ENCODE measurements at regions not wholly inside any gene's neighbourhood (a gene's known extent, or its start where the extent isn't known, plus 50 kb on each side); places are given as distances from the start of the nearest gene placed in this dataset.

DNA sequence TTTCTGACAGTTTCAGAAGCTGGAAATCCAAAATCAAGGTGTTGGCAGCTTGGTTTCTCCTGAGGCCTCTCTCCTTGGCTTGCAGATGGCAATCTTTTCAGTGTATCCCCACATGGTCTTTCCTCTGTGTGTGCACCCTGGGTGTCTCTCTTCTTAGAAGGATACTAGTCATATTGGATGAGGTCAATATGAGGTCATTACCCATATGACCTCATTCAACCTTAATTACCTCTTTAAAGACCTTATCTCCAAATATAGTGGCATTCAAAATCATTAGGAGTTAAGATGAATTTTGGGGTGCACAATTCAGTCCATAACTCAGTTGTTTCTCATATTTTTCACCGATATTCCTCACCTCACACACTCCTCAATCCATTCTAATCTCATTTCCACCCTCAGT lies 92.4 kb upstream of the TGM3 start:
- Histone ChIP-seq H3K36me3 (no peaks in the 10 kb centered on the region), H3K9me3 (no peaks in the 10 kb centered on the region), H3K27ac (no peak overlapping the region), H3K4me1 (peaks cover 0 to 20% (median 19%) of the 10 kb centered on the region in 6 donors), H3K27me3 (replicated peaks in 1 of 7) (peaks cover 0 to 35% (median 6%) of the 10 kb centered on the region in 7 donors), H3K4me3 (no peak overlapping the region)
- TF ChIP-seq POLR2AphosphoS5 (IDR thresholded peaks at IDR 0.05) = no peak
- no peak for TF ChIP-seq POLR2A (IDR thresholded peaks at IDR 0.05)
- 79 to 95% (median 85%) methylated on average over 1 of the region's 1 CpG for WGBS, 5 donors
- no peak for DNase-seq
- intact Hi-C loops (cut with DNase I; ENCODE audit: low total_unique reads) = no loop called here

DNA sequence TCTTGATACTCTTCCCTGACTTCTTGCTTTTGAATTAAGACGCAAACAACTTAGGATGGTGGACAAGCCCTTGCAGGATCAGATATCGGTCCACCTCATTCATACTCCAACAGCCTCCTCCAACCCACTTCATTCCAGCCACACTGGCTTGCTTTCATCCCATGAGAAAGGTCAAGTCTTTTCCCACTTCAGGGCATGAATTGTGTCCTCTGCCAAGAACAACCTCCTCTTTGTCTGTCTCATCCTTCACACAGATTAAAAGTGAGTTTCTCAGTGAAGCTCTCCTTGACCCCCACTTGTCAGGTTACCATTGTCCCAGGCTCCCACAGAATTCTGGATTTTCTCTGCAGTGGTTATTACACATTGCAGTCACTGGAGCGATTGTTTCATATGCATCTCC lies 91.8 kb upstream of the TGM3 start:
- no peaks in the 10 kb centered on the region for H3K36me3 ChIP-seq
- H3K9me3 ChIP-seq = no peaks in the 10 kb centered on the region
- H3K27ac ChIP-seq = no peak overlapping the region
- no peak overlapping the region for H3K4me3 ChIP-seq
- intact Hi-C loops (cut with DNase I; ENCODE audit: low total_unique reads) = no loop called here
- no peak for DNase-seq
- H3K4me1 ChIP-seq = peaks cover 0 to 26% (median 20%) of the 10 kb centered on the region in 6 donors
- peaks cover 0 to 39% (median 6%) of the 10 kb centered on the region in 7 donors for H3K27me3 ChIP-seq (replicated peaks in 1 of 7)
- no peak for TF ChIP-seq POLR2AphosphoS5 (IDR thresholded peaks at IDR 0.05)
- TF ChIP-seq POLR2A (IDR thresholded peaks at IDR 0.05) = no peak
- TF ChIP-seq, protein P1, sequence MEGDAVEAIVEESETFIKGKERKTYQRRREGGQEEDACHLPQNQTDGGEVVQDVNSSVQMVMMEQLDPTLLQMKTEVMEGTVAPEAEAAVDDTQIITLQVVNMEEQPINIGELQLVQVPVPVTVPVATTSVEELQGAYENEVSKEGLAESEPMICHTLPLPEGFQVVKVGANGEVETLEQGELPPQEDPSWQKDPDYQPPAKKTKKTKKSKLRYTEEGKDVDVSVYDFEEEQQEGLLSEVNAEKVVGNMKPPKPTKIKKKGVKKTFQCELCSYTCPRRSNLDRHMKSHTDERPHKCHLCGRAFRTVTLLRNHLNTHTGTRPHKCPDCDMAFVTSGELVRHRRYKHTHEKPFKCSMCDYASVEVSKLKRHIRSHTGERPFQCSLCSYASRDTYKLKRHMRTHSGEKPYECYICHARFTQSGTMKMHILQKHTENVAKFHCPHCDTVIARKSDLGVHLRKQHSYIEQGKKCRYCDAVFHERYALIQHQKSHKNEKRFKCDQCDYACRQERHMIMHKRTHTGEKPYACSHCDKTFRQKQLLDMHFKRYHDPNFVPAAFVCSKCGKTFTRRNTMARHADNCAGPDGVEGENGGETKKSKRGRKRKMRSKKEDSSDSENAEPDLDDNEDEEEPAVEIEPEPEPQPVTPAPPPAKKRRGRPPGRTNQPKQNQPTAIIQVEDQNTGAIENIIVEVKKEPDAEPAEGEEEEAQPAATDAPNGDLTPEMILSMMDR (IDR thresholded peaks at IDR 0.05 in 8 of 11, conservative IDR thresholded peaks at IDR 0.05 in 3 of 11) = no peak
- WGBS, 5 donors = 91 to 97% (median 93%) methylated on average over 3 of the region's 3 CpGs

DNA sequence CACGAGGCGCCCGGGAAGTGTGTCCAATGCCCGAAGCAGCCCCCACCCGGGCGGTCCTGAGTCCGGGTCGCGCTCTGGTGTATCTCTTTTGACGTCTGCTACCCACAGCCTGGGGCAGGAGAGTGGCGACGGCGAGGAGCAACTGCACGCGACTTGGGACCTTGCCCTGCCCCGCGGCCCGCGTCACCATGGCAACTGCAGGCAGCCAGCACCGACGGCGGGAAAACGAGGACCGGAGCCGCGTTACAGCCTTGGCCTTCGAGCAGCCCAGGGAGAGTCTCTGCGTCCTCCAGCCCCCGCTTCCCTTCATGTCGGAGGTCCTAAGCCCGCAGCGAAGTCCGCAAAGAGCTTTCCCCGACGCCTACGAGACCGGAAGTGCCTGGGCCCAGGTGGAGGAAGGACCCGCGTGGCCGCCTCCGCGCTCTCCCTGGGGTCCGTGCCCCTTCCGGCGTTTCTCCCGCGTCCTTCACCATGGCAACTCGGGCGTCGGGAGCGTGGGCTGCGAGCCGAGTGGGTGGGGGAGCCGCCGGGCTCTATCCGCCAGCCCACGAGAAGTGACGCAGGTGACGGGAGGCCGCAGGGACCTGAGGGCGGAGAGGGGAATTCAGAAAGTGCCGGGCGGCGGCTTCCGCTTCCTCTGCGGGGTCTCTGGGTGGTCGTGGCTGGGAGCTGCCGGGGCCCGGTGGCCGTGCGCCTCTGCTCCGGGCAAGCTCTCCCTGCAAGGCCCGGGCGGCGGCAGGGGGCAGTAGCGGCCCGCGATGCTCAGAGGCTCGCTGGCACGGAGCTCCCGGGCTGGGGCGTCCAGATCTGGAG lies 88.6 kb upstream of the TGM3 start:
- Histone ChIP-seq H3K27me3 (replicated peaks in 1 of 7) (peaks cover 0 to 34% (median 6%) of the 10 kb centered on the region in 7 donors), H3K4me1 (peaks cover 0 to 49% (median 32%) of the 10 kb centered on the region in 6 donors), H3K27ac (peak overlapping the region in 6 of 8 donors; percentile 0 to 74 (median 58)), H3K4me3 (peak overlapping the region; percentile 47 to 84 (median 54)), H3K36me3 (no peaks in the 10 kb centered on the region), H3K9me3 (no peaks in the 10 kb centered on the region)
- peak; percentile 96 for DNase-seq
- TF ChIP-seq POLR2A (IDR thresholded peaks at IDR 0.05) (no peak), POLR2AphosphoS5 (IDR thresholded peaks at IDR 0.05) (peak in 2 of 3 donors; percentile 63 to 74)
- TF ChIP-seq, protein P1 (IDR thresholded peaks at IDR 0.05 in 8 of 11, conservative IDR thresholded peaks at IDR 0.05 in 3 of 11) = peak; percentile 66 to 91 (median 83)
- intact Hi-C loops (cut with DNase I; ENCODE audit: low total_unique reads) = loop anchor here (5.0 kb wide), 2 partner anchors 140 to 245 kb away; no protein-coding TSS in a partner anchor
- WGBS, 5 donors = 1 to 5% (median 3%) methylated on average over 11 to 82 of the region's 82 CpGs

DNA sequence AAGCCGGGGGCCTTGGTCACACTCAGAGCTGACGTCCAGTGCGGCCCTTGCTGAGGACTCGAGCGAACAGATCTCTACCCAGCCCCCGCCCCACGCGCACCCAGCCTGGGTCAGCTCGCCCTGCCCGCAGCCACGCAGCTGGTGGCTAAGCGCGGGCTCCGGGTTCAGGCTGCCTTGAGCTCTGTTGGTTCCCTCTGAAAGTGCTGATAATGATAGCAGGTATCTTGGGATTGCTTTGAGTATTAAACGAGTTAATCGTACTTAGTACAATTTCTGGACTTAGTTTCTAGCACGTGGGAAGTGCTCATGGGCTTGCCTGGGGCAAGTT lies 88.1 kb upstream of the TGM3 start:
- intact Hi-C loops (cut with DNase I; ENCODE audit: low total_unique reads) = loop anchor here (5.0 kb wide), 2 partner anchors 140 to 245 kb away; no protein-coding TSS in a partner anchor
- Histone ChIP-seq H3K27me3 (replicated peaks in 1 of 7) (peaks cover 0 to 34% (median 6%) of the 10 kb centered on the region in 7 donors), H3K36me3 (no peaks in the 10 kb centered on the region), H3K4me3 (peak overlapping the region; percentile 47 to 84 (median 54)), H3K4me1 (peaks cover 0 to 49% (median 32%) of the 10 kb centered on the region in 6 donors), H3K27ac (peak overlapping the region in 5 of 8 donors; percentile 0 to 74 (median 61)), H3K9me3 (no peaks in the 10 kb centered on the region)
- WGBS, 5 donors = 2 to 14% (median 8%) methylated on average over 6 to 17 of the region's 17 CpGs
- DNase-seq = no peak
- TF ChIP-seq POLR2AphosphoS5 (IDR thresholded peaks at IDR 0.05) (no peak), POLR2A (IDR thresholded peaks at IDR 0.05) (no peak)
- TF ChIP-seq, protein P1 (IDR thresholded peaks at IDR 0.05 in 8 of 11, conservative IDR thresholded peaks at IDR 0.05 in 3 of 11) = peak in 3 of 11 experiments; percentile 14 to 23 (median 18)

All from spleen (tissue), 11 donors.